ENCODE measurements at regions not wholly inside any gene's neighbourhood (a gene's known extent, or its start where the extent isn't known, plus 50 kb on each side); places are given as distances from the start of the nearest gene placed in this dataset.

GRCh38 chr6:80676386-80676785 is 569.9 kb downstream of the BCKDHB start:
- Mint-ChIP-seq H3K4me3 (no peak overlapping the region), H3K27ac (no peak overlapping the region), H3K9me3 (peaks cover 9% of the 10 kb centered on the region; the same call in 1 of the 3 replicates), H3K27me3 (ENCODE audit: insufficient read depth, low read depth, poor library complexity) (peaks cover 2% of the 10 kb centered on the region), H3K36me3 (ENCODE audit: low read depth) (no peaks in the 10 kb centered on the region; the same call in 2 of the 3 replicates), H3K4me1 (peaks cover 5% of the 10 kb centered on the region; the same call in 1 of the 3 replicates)
- no peak overlapping the region for H3K27ac ChIP-seq (ENCODE audit: low read depth)
- no peaks in the 10 kb centered on the region for H3K79me2 ChIP-seq (replicated peaks; ENCODE audit: insufficient read depth)
- H3K27me3 ChIP-seq (ENCODE audit: insufficient read depth) = no peaks in the 10 kb centered on the region
- no peak for ATAC-seq
- no peak overlapping the region for H2AFZ ChIP-seq
- no peak for TF ChIP-seq EZH2 (IDR thresholded peaks at IDR 0.05; ENCODE audit: low read depth, unreplicated experiment)
- no peak for TF ChIP-seq NANOG (IDR thresholded peaks at IDR 0.05; ENCODE audit: borderline replicate concordance)
- no peak for TF ChIP-seq STAT1 (IDR thresholded peaks at IDR 0.05; ENCODE audit: unreplicated experiment)
- no peak for TF ChIP-seq CREB1 (CRISPR knock-in tag; IDR thresholded peaks at IDR 0.05; ENCODE audit: low read depth)
- TF ChIP-seq ETS1 (IDR thresholded peaks at IDR 0.05) = no peak
- TF ChIP-seq EZH2phosphoT487 (IDR thresholded peaks at IDR 0.05; ENCODE audit: unreplicated experiment) = no peak
- no peak for TF ChIP-seq ZNF331 (CRISPR knock-in tag; IDR thresholded peaks at IDR 0.05; ENCODE audit: low read depth)
- TF ChIP-seq ZNF114 (CRISPR knock-in tag; IDR thresholded peaks at IDR 0.05) = no peak
- H3K4me1 ChIP-seq (ENCODE audit: insufficient read depth) = no peaks in the 10 kb centered on the region
- H3K9me2 ChIP-seq (ENCODE audit: insufficient read depth) = no peaks in the 10 kb centered on the region
- H3K36me3 ChIP-seq (ENCODE audit: insufficient read depth) = no peaks in the 10 kb centered on the region
- DNase-seq (ENCODE audit: low spot score) = no peak
- no peaks in the 10 kb centered on the region for H4K20me1 ChIP-seq (replicated peaks; ENCODE audit: insufficient read depth)
- no peak overlapping the region for H3K4me3 ChIP-seq
- no peak overlapping the region for H3K4me2 ChIP-seq
- no peaks in the 10 kb centered on the region for H3F3A ChIP-seq (replicated peaks; ENCODE audit: low read depth)

- H3K27ac Mint-ChIP-seq = no peak overlapping the region
- Histone ChIP-seq H3K79me2 (replicated peaks; ENCODE audit: insufficient read depth) (no peaks in the 10 kb centered on the region), H3K4me2 (no peak overlapping the region), H2AFZ (no peak overlapping the region), H3K4me3 (no peak overlapping the region), H3K4me1 (ENCODE audit: insufficient read depth) (no peaks in the 10 kb centered on the region), H4K20me1 (replicated peaks; ENCODE audit: insufficient read depth) (no peaks in the 10 kb centered on the region), H3K27me3 (ENCODE audit: insufficient read depth) (no peaks in the 10 kb centered on the region), H3K9me2 (ENCODE audit: insufficient read depth) (no peaks in the 10 kb centered on the region), H3K36me3 (ENCODE audit: insufficient read depth) (no peaks in the 10 kb centered on the region), H3K27ac (ENCODE audit: low read depth) (no peak overlapping the region), H3F3A (replicated peaks; ENCODE audit: low read depth) (no peaks in the 10 kb centered on the region)
- DNase-seq (ENCODE audit: low spot score) (no peak), ATAC-seq (no peak)
- peaks cover 5% of the 10 kb centered on the region; the same call in 1 of the 3 replicates for H3K4me1 Mint-ChIP-seq
- H3K9me3 Mint-ChIP-seq = peaks cover 9% of the 10 kb centered on the region; the same call in 1 of the 3 replicates
- no peak overlapping the region for H3K4me3 Mint-ChIP-seq
- H3K27me3 Mint-ChIP-seq (ENCODE audit: insufficient read depth, low read depth, poor library complexity) = peaks cover 2% of the 10 kb centered on the region
- no peaks in the 10 kb centered on the region; the same call in 2 of the 3 replicates for H3K36me3 Mint-ChIP-seq (ENCODE audit: low read depth)
- TF ChIP-seq, protein P1, sequence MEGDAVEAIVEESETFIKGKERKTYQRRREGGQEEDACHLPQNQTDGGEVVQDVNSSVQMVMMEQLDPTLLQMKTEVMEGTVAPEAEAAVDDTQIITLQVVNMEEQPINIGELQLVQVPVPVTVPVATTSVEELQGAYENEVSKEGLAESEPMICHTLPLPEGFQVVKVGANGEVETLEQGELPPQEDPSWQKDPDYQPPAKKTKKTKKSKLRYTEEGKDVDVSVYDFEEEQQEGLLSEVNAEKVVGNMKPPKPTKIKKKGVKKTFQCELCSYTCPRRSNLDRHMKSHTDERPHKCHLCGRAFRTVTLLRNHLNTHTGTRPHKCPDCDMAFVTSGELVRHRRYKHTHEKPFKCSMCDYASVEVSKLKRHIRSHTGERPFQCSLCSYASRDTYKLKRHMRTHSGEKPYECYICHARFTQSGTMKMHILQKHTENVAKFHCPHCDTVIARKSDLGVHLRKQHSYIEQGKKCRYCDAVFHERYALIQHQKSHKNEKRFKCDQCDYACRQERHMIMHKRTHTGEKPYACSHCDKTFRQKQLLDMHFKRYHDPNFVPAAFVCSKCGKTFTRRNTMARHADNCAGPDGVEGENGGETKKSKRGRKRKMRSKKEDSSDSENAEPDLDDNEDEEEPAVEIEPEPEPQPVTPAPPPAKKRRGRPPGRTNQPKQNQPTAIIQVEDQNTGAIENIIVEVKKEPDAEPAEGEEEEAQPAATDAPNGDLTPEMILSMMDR (conservative IDR thresholded peaks at IDR 0.05; ENCODE audit: low read depth in 2 of 2) = no peak
- TF ChIP-seq ZNF462 (CRISPR knock-in tag; IDR thresholded peaks at IDR 0.05) (no peak), STAT1 (IDR thresholded peaks at IDR 0.05; ENCODE audit: unreplicated experiment) (no peak), ETS1 (IDR thresholded peaks at IDR 0.05) (no peak), ZNF114 (CRISPR knock-in tag; IDR thresholded peaks at IDR 0.05) (no peak), CREB1 (CRISPR knock-in tag; IDR thresholded peaks at IDR 0.05; ENCODE audit: low read depth) (no peak), NANOG (IDR thresholded peaks at IDR 0.05; ENCODE audit: borderline replicate concordance) (no peak), POLR2AphosphoS5 (IDR thresholded peaks at IDR 0.05; ENCODE audit: low read depth) (no peak), EZH2phosphoT487 (IDR thresholded peaks at IDR 0.05; ENCODE audit: unreplicated experiment) (no peak)
Observed at GRCh38 chr6:80674669-80675068, 568.2 kb downstream of the BCKDHB start.

Measured in GM23338 (cell line).